ENCODE measurements at regions not wholly inside any gene's neighbourhood (a gene's known extent, or its start where the extent isn't known, plus 50 kb on each side); places are given as distances from the start of the nearest gene placed in this dataset.

DNA sequence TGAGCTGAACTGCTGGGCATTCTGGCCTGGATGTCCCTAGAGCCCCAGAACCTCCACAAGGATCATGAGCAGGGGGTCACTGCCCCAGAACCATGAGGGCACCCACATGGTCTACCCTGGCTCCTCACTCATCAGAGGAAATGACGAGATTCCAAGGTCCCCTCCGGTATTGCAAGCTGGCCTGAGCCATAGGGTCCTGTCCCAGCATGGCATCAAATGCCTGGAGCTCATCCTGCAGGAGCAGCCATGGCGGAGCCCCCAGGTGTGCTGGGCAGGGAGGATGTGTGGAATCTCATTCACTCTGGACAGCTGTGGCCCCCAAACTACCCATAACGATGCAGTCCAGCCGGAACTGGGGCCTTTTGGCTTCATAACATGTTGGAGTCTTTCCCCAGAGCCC is 66.6 kb upstream of the ANTXRL start:
- ChIA-PET CTCF (no interaction called here), POLR2A (no interaction called here)
- TF ChIP-seq HDGF (IDR thresholded peaks at IDR 0.05; ENCODE audit: borderline replicate concordance): no peak
- TF ChIP-seq TARDBP (IDR thresholded peaks at IDR 0.05): no peak
- no peak for TF ChIP-seq PKNOX1 (IDR thresholded peaks at IDR 0.05)
- TF ChIP-seq ARNT (IDR thresholded peaks at IDR 0.05): no peak
- no peak for TF ChIP-seq ELF4 (IDR thresholded peaks at IDR 0.05)
- no peak for TF ChIP-seq SP1 (IDR thresholded peaks at IDR 0.05)
- no peak for TF ChIP-seq BHLHE40 (IDR thresholded peaks at IDR 0.05; ENCODE audit: borderline replicate concordance)
- no peak for TF ChIP-seq LEF1 (IDR thresholded peaks at IDR 0.05; ENCODE audit: borderline replicate concordance)
- TF ChIP-seq FOXA1 (IDR thresholded peaks at IDR 0.05): no peak
- no peak for TF ChIP-seq ZNF384 (IDR thresholded peaks at IDR 0.05)
- TF ChIP-seq CTBP1 (IDR thresholded peaks at IDR 0.05; ENCODE audit: borderline replicate concordance): no peak
- TF ChIP-seq NFRKB (IDR thresholded peaks at IDR 0.05): no peak
- no peak for TF ChIP-seq L3MBTL2 (conservative IDR thresholded peaks at IDR 0.05)
- no peak for TF ChIP-seq FOXM1 (IDR thresholded peaks at IDR 0.05; ENCODE audit: borderline replicate concordance)
- no peak for DNase-seq (ENCODE audit: extremely low spot score)

DNA sequence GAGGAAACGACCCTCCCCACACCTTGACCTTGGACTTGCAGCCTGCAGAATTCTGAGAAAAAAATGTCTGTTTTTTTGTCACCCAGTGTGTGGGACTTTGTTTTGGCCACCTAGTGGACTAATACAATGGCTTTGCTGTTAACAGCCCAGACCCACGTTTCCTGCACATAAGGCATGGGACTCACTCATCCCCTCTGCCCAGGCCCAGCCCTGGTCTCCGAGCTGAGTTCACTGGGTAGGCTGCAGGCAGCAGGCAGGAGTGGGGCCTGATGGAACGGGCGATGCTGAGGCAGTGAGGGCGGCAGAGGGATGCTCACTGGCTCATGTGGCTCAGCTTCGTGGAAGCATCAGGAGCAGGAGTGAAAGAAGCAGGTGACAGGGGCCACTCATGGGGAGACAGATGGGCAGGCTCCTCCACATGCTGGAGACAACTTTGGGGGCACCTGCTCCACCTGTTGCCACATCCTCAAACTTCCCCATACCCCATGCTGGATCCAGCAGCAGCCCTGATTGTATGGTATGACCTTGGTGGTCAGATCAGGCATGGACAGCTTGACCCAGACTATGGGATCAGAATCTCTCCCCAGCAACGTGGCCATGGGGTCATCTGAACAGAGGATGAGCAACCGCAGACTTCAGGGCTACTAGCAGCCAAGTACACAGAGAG is 65.8 kb upstream of the ANTXRL start:
- POLR2A ChIA-PET: no interaction called here
- no peak for TF ChIP-seq L3MBTL2 (conservative IDR thresholded peaks at IDR 0.05)
- TF ChIP-seq FOXA1 (IDR thresholded peaks at IDR 0.05): no peak
- no peak for TF ChIP-seq CTBP1 (IDR thresholded peaks at IDR 0.05; ENCODE audit: borderline replicate concordance)
- no peak for TF ChIP-seq TARDBP (IDR thresholded peaks at IDR 0.05)
- no peak for TF ChIP-seq HDGF (IDR thresholded peaks at IDR 0.05; ENCODE audit: borderline replicate concordance)
- no peak for TF ChIP-seq PKNOX1 (IDR thresholded peaks at IDR 0.05)
- TF ChIP-seq NFRKB (IDR thresholded peaks at IDR 0.05): no peak
- no peak for DNase-seq (ENCODE audit: extremely low spot score)
- CTCF ChIA-PET: no interaction called here

DNA sequence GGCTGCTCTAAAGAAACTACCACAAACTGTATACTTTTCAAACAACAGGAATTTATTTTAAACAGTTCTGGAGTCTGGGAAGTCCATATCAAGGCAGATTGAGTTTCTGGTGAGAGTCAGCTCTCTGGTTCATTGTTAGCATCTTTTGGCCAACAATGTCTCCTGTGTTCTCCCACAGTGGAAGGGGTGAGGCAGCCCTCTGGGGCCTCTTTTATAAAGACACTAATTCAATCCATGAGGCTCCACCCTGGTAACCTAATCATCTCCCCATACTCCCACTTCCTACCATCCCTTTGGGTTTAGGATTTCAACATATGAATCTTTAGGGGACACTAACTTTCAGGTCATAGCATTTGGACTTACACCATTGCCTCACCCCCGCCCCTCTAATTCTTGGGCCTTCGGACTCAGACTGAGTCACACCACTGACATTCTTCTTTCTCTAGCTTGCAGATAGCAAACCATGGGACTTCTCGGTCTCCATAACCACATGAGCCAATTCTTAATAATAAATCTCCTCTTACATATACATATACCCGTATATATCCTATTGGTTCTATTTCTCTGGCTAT is 64.3 kb upstream of the ANTXRL start:
- no peak for DNase-seq (ENCODE audit: extremely low spot score)
- POLR2A ChIA-PET: no interaction called here
- TF ChIP-seq PKNOX1 (IDR thresholded peaks at IDR 0.05) (no peak), ARNT (IDR thresholded peaks at IDR 0.05) (no peak), HDGF (IDR thresholded peaks at IDR 0.05; ENCODE audit: borderline replicate concordance) (no peak), BHLHE40 (IDR thresholded peaks at IDR 0.05; ENCODE audit: borderline replicate concordance) (no peak), NFRKB (IDR thresholded peaks at IDR 0.05) (no peak)

GRCh38 chr10:46223064-46223480 is 63.7 kb upstream of the ANTXRL start:
- TF ChIP-seq FOXM1 (IDR thresholded peaks at IDR 0.05; ENCODE audit: borderline replicate concordance) (0 out of 2 replicates have a peak, but pooled peaks have one; percentile 3), SP1 (IDR thresholded peaks at IDR 0.05) (no peak)
- POLR2A ChIA-PET: no interaction called here
- CTCF ChIA-PET: no interaction called here
- no peak for DNase-seq (ENCODE audit: extremely low spot score)

More for the DNA sequence above, 64.3 kb upstream of the ANTXRL start:
- CTCF ChIA-PET: no interaction called here

DNA sequence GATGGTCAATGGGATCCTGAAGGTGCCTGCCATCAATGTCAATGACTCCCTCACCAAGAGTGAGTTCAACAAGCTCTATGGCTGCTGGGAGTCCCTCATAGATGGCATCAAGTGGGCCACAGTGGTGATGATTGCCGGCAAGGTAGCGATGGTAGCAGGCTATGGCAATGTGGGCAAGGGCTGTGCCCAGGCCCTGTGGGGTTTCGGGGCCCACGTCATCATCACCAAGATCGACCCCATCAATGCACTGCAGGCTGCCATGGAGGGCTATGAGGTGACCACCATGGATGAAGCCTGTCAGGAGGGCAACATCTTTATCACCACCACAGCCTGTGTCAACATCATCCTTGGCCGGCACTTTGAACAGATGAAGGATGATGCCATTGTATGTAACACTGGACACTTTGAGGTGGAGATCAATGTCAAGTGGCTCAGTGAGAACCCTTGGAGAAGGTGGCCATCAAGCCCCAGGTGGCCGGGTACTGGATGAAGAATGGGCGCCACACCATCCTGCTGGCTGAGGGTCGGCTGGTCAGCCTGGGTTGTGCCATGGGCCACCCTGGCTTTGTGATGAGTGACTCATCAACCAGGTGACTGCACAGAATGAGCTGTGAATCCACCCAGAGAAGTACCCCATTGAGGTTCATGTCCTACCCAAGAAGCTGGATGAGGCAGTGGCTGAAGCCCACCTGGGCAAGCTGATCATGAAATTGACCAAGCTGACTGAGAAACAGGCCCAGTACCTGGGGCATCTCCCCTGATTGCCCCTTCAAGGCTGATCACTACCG is 63.0 kb upstream of the ANTXRL start:
- TF ChIP-seq SP1 (IDR thresholded peaks at IDR 0.05) (no peak), SUZ12 (IDR thresholded peaks at IDR 0.05) (no peak), PKNOX1 (IDR thresholded peaks at IDR 0.05) (no peak), CTBP1 (IDR thresholded peaks at IDR 0.05; ENCODE audit: borderline replicate concordance) (no peak), ELF4 (IDR thresholded peaks at IDR 0.05) (no peak), BHLHE40 (IDR thresholded peaks at IDR 0.05; ENCODE audit: borderline replicate concordance) (no peak), ZNF384 (IDR thresholded peaks at IDR 0.05) (no peak), HDGF (IDR thresholded peaks at IDR 0.05; ENCODE audit: borderline replicate concordance) (no peak)

DNA sequence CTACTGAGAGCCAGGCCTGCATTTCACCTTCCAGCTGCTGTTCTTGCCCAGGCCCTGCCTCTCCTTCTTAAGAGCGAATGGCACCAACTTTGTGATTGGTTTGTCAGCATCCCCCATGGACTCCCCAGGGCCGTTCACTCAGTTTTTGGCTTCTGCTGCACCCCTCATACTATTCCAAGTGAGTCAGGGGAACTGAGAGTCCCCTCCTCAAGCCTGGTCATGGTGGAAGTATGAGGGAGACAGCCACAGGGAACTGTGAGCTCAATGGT is 62.4 kb upstream of the ANTXRL start:
- ChIA-PET CTCF (no interaction called here), POLR2A (no interaction called here)
- no peak for TF ChIP-seq FOXA1 (IDR thresholded peaks at IDR 0.05)
- TF ChIP-seq ELF4 (IDR thresholded peaks at IDR 0.05): no peak
- no peak for TF ChIP-seq PKNOX1 (IDR thresholded peaks at IDR 0.05)
- no peak for TF ChIP-seq LEF1 (IDR thresholded peaks at IDR 0.05; ENCODE audit: borderline replicate concordance)
- no peak for TF ChIP-seq SUZ12 (IDR thresholded peaks at IDR 0.05)
- TF ChIP-seq BHLHE40 (IDR thresholded peaks at IDR 0.05; ENCODE audit: borderline replicate concordance): no peak
- no peak for TF ChIP-seq CTBP1 (IDR thresholded peaks at IDR 0.05; ENCODE audit: borderline replicate concordance)
- TF ChIP-seq ARNT (IDR thresholded peaks at IDR 0.05): no peak
- no peak for TF ChIP-seq SP1 (IDR thresholded peaks at IDR 0.05)
- no peak for DNase-seq (ENCODE audit: extremely low spot score)

More for the DNA sequence above, 63.0 kb upstream of the ANTXRL start:
- DNase-seq (ENCODE audit: extremely low spot score): no peak
- POLR2A ChIA-PET: no interaction called here
- CTCF ChIA-PET: no interaction called here
